ENCODE measurements at regions not wholly inside any gene's neighbourhood (a gene's known extent, or its start where the extent isn't known, plus 50 kb on each side); places are given as distances from the start of the nearest gene placed in this dataset.

- TF ChIP-seq POLR2A (IDR thresholded peaks at IDR 0.05; ENCODE audit: low read depth, low read length): no peak
- no peak for TF ChIP-seq POLR2AphosphoS5 (IDR thresholded peaks at IDR 0.05; ENCODE audit: low read depth, low read length)
- no peak for TF ChIP-seq TAF1 (IDR thresholded peaks at IDR 0.05; ENCODE audit: borderline replicate concordance, low read depth, low read length)
Measured at GRCh38 chr6:16939351-16939750, 162.5 kb upstream of the STMND1 start.
